Esophagus mucosa (tissue), 1 donor: ENCODE measurements at regions not wholly inside any gene's neighbourhood (a gene's known extent, or its start where the extent isn't known, plus 50 kb on each side); places are given as distances from the start of the nearest gene placed in this dataset.

ENCODE experiments used
- ATAC-seq: fragments of 200-7000 bp; cut with Tn5 transposase; one replicate; pipeline ENCODE4 v1.9.1; 2020
- donor health status: DM: yes; HTN: yes; CAD: no.

GRCh38 chr2:216320852-216321251 lies 51.4 kb downstream of the MARCHF4 start:
- no peak for ATAC-seq

DNA sequence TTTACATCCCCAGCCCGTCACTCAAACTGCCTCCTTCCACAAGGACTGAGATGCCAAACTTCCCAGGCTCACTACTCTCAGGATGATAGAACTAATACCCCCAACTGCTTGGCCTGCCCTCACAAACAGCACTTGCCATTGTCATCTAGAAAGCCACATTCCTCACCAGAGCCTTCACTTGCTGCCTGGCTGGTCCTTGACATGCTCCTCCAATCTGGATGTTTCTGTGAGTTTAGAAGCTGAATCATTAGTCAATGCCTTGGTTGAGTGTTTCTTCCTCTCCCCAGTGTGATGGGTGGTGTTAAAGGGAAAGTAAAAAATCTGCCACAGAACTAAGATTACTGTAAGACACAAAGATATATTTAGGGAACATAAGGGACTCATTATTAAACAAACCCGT lies 52.5 kb downstream of the MARCHF4 start:
- no peak for ATAC-seq

- no peak for ATAC-seq
These were observed 53.8 kb downstream of the MARCHF4 start for GRCh38 chr2:216318521-216318874.

GRCh38 chr2:216317831-216318520 lies 54.3 kb downstream of the MARCHF4 start:
- no peak for ATAC-seq

- no peak for ATAC-seq
These were observed 55.5 kb downstream of the MARCHF4 start for GRCh38 chr2:216316743-216317142.

- peak; percentile 81 for ATAC-seq
These were observed 56.3 kb downstream of the MARCHF4 start for GRCh38 chr2:216315802-216316603.

DNA sequence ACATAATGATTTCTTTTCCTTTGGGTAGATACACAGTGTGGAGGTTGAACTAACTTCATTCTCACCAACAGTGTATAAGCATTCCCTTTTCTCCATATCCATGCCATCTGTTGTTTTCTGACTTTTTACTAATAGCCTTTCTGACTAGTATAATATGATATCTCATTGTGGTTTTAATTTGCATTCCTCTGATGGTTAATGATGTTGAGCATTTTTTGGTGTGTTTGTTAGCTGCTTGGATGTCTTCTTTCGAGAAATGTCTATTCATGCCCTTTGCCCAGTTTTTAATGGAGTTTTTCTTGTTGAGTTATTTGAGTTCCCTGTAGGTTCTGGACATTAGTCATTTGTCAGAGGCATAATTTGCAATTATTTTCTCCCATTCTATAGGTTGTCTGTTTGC lies 59.8 kb downstream of the MARCHF4 start:
- ATAC-seq, result no peak

DNA sequence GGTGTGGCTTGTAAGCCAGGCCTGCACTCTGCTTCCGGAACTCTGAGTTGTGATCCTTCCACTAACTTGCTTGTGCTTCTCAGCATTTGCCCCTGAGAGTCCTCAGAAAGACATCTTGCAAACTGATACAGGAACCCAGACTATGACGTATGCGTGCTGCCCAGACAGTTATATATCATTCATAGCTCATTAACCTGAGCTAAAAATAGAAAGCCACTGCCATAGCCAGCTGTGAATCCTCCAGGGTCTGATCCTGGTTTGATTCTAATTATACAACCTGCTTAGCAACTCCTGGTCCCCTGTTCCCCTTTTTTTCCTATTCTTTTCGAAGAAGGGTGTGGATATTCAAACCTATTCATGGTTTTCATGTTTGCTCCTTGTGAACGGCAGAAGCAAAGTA lies 63.7 kb downstream of the MARCHF4 start:
- no peak for ATAC-seq

DNA sequence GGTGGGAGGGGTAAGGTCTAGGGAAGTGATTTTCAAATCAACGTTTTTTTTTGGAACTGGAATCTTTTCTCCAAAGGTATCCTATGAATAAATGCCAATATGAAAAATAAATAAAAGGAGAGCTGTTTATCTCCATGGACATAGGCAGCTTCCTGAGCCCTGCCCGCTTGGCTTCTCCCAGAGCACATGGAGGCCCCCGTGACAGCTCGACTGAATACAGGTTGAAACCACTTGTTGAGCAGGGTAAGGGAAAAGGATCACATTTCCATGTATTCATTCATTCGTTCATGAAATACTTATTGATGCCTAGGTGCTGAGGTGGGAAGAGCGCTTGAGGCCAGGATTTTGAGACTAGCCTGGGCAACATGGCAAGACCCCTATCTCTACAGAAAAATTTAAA lies 64.8 kb downstream of the MARCHF4 start:
- no peak for ATAC-seq

DNA sequence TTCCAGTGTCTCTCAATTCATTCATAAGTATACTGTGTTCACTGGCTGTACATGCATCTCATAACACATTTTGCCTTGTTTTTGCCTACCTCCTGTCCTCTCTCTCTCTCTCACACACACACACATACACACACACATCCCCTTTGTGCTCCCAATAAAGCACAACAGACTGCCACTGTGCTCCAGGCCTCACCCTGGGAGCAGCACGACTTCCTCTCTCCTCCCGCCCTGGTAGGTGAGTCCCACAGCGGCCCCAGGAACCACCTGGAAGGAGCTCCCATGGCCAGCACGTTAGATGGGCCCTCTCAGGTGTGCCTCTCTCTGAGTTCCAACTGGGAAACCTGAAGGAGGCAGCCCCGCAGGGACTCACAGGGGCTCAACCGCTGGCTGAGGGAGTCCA lies 65.4 kb downstream of the MARCHF4 start:
- ATAC-seq, result no peak

DNA sequence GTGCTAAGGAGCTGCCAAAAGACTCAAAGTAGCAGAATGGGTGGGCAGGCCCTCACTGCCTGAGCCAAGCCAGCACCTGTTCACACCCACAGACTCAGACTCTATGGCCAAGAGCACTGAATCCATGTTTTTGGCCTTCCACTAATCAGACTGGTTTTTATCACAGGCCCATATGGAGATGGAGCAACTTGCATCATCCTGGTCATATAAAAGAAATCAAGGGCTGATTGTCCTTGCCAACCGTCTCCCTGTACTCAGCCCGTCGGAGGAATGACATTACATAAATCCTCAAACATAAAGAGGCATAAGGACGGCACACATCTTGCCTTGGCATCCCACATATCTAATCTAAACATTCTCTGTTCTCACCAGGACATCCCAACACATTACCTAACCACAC lies 66.7 kb downstream of the MARCHF4 start:
- no peak for ATAC-seq

GRCh38 chr2:216302981-216303676 lies 69.2 kb downstream of the MARCHF4 start:
- no peak for ATAC-seq

- ATAC-seq, result no peak
These were observed 71.4 kb downstream of the MARCHF4 start for GRCh38 chr2:216300906-216301305.

DNA sequence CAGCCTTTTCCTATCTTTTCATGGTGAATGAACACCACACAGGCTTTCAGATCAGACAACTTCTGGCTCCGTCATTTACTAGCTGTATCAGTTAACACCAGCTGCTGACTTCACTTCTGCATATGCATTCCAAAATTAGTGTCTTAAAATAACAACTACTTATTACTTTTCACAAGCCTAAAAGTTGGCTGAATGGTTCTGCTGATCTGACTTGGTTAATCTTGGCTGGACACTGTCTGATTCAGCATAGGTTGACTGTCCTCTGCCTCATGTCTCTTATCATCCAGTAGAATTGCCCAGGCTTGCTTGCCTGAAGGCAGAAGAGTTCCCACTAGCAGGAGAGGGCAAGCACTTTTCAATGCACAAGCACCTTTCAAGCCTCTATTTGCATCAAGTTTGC lies 72.7 kb downstream of the MARCHF4 start:
- ATAC-seq, result no peak

DNA sequence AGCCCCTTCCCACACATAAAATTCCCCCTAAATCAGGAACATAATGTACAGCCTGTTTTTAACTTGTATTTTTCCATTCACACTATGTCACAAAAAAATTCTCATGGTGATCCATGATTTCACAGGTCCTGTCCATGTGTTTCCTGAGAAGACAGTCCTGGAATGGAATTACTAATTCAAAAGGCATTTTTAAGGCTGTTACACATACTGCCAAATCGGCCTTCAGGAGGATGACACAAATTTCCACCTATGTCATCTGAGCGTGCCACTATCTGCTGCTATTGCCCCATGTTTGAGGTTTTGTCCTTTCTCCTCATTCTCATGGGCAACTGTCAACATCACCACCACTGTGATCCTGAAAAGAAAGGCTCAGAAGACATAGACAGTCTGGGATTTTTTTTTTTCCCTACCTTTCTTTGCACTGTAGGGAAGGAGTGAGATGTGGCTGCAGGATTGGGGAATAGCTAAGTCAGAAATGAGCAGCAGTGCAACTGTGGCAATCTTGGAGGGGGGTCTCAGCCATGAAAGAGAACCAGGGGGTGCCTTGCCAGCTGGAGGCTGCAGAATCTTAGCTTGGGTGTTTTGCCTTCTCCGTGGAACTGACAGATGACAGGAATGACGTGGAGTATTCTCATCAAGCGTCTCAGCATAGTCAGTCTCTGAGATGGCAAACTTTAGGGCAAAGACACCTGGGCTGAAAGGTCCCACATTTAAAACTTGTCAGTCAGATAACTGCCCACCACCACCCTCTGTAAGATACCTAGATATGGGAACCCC lies 73.4 kb downstream of the MARCHF4 start:
- ATAC-seq, result no peak

GRCh38 chr2:216296856-216297255 lies 75.4 kb downstream of the MARCHF4 start:
- ATAC-seq, result no peak

GRCh38 chr2:216294305-216294704 lies 78.0 kb downstream of the MARCHF4 start:
- peak; percentile 98 for ATAC-seq

- peak; percentile 3 for ATAC-seq
These were observed 78.4 kb downstream of the MARCHF4 start for GRCh38 chr2:216293883-216294282.

GRCh38 chr2:216292886-216293301 lies 79.4 kb downstream of the MARCHF4 start:
- no peak for ATAC-seq

GRCh38 chr2:216292475-216292874 lies 79.8 kb downstream of the MARCHF4 start:
- ATAC-seq, result no peak

- no peak for ATAC-seq
These were observed 82.8 kb downstream of the MARCHF4 start for GRCh38 chr2:216289470-216289869.

- ATAC-seq, result no peak
These were observed 85.0 kb downstream of the MARCHF4 start for GRCh38 chr2:216287251-216287650.
